DMS53 (cell line): ENCODE measurements at regions not wholly inside any gene's neighbourhood (a gene's known extent, or its start where the extent isn't known, plus 50 kb on each side); places are given as distances from the start of the nearest gene placed in this dataset.
A peak's percentile ranks its signal among the peaks of the same experiment; 100 is the strongest.

Experiments
- DNase-seq: peaks from one replicate; lab custom pipeline; 2025; lab: John Stamatoyannopoulos, UW

GRCh38 chr6:140108167-140108566, 733.7 kb upstream of the CITED2 start:
- no peak for DNase-seq

GRCh38 chr6:140107216-140107615, 732.8 kb upstream of the CITED2 start:
- DNase-seq = no peak

DNA sequence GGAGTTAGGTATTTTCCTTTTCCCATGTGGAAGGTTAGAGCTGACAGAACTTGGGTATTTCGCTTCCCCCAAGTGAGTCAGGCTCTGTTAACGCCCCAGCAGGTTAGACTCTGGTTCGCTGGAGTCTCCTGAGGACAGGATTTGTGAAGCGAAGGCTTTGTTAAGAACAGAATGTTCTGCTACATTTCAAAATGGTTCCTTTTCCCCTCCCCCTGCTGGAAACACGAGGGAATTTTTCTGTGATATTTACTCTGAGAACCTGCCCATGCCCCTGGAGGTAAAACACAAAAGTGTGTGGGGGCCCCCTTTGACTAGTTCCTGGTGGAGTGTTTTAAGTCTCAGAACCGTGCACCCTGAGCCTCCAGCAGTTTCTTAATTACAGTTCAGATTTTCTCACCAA, 731.4 kb upstream of the CITED2 start:
- peak; percentile 33 for DNase-seq

- DNase-seq = no peak
Observed at GRCh38 chr6:140105241-140105640, 730.8 kb upstream of the CITED2 start.

- DNase-seq = no peak
Observed at GRCh38 chr6:140101818-140102217, 727.4 kb upstream of the CITED2 start.

DNA sequence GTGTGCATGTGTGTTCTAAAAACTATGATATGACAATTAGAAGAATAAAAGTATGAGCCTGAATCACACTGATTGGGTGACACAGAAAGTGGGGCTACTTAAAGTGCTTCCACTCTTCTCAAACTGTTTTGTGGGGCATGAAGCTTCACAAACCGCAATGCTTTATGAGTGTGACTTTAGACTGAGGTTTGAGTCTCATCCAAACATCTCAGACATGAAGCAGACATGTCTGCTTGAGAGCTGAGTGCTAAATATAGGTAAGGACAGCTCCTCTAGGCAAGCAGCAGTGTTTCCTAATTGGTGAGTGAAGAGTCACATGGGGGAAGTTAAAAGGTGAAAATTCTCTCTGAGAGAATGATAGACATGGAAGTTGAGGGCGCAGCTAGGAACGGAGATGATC, 726.9 kb upstream of the CITED2 start:
- no peak for DNase-seq

GRCh38 chr6:140095532-140095931, 721.1 kb upstream of the CITED2 start:
- DNase-seq = no peak

GRCh38 chr6:140091895-140092294, 717.4 kb upstream of the CITED2 start:
- no peak for DNase-seq

DNA sequence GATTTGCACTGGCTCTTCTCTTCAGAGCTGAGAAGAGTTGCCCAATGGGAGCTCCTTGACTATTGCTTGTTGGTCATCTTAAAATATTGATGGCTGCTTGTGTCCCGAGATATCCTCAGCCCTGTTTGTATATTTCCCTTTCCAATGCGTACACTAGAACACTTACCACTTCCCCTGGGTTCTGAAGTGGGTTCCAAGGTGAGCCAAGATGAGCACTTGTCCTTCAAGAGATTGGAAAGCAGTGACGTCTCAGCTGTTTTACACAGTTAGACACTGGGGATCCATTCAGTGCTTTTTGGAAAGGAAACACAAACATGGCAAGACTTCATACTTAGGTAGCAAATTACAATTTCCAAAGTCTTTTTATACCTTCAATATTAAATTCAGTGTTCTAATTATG, 716.4 kb upstream of the CITED2 start:
- DNase-seq = no peak

- DNase-seq = peak; percentile 20
Observed at GRCh38 chr6:140083375-140083774, 708.9 kb upstream of the CITED2 start.

DNA sequence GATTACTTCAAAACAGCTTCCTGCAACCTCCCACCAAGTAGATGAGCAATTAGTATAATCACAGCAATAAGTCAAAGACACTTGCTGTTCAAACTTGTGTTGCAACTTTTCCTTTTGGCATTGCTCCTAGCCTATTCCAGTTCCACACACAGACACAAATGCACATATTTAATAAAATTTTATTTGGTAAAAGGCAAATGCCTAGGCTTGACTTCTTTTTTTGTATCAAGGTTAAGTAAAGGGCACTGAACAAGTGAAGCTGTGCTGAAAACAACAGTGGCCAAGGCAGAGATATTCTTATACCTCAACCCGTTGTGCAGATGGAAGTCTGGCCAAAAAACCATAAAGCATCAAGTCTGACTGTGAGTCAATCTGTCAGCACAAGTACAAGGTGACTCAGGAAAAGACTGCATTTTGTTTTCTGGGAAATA, 708.4 kb upstream of the CITED2 start:
- no peak for DNase-seq

- no peak for DNase-seq
Observed at GRCh38 chr6:140079328-140079727, 704.9 kb upstream of the CITED2 start.

DNA sequence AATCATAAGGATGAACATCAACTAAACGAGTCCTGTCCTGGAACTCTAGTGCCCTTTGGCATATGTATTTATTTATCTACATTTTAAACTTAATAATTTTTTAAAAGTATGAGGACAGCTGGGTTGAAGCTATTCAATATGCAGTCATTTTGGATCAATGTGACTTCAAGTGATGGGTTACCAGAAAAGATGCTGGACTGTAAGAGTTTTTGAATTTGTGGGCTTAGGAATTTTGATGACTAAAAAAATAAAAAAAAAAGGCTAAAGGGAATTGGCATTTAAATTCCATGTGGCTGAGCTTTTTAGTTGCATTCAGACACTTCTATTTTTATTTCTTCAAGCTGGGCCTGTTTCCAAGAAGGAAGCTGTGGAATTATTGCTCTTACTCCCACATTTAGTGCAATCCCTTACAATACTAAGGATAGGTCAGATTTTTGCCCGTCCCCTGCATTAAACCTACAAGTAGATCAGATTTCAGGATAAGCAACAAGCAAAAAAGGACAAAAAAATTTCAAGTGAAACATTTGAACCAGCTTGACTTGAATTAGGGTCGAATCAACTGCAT, 704.2 kb upstream of the CITED2 start:
- DNase-seq = no peak

DNA sequence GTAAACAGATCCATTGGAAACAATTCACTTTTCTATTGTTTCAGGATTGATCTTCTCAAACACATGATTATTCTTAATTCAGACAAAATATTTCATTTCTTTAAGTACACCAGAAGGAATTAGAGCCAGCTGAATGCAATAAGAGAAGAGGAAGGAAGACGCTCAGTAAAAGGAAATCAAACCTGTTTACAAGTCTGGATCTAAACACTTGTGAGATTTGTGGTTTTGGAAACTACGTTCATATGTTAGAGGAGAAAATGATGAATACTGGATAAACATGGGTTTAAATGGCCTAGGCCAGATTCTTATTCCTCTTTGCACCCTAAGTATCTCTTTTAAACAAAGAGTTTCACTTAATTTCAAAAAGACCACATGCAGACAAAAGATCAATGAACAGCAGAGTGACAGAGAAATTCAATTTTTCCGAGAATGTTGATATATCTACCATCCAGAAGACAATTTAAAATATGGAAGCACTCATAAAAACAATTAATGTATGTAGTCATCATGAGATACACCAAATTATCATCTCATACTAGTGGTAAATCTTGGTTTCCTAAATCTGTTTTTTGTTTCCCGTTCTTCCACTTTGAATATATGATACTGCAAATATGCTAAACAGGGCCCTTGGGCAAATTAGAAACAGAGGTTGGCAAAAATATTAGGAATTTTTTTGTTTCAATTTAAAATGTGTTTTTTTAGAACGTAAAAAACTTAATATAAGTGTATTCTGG, 703.5 kb upstream of the CITED2 start:
- no peak for DNase-seq

DNA sequence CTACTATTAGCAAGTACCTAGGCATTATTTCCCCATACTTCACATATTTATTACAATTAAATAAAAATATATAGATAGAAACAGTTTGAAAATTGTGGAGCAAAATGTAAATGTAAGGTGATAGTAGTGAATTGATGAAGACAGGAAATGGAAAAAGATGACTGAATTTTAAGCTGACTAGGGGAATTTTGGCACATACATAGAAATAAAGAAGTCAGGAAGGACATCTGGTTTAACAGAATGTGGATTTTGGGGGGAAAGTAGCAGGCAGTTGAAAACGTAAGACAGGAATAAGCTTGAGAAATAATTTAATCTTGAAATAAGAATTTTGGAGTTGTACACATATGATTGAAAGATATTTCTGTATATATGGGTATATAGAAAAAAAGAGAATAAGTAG, 701.7 kb upstream of the CITED2 start:
- no peak for DNase-seq

DNA sequence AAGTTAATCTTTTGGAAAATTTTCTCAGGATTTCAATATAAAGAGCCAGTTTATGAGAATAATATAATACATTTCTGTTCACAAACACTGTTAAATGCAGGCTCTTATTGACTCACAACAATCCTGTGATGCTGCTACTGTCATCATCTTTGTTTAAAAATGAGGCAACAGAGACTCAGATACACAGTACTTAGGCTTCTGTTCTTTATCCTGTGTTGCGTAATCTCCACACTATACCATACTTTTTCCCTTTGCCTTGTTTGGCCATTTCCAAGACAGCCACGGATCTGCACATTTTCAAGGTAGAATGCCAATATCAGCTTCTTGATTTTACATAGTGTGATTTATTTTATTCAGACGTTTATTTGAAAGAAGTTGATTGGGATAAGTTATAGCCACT, 699.0 kb upstream of the CITED2 start:
- peak; percentile 2 for DNase-seq

DNA sequence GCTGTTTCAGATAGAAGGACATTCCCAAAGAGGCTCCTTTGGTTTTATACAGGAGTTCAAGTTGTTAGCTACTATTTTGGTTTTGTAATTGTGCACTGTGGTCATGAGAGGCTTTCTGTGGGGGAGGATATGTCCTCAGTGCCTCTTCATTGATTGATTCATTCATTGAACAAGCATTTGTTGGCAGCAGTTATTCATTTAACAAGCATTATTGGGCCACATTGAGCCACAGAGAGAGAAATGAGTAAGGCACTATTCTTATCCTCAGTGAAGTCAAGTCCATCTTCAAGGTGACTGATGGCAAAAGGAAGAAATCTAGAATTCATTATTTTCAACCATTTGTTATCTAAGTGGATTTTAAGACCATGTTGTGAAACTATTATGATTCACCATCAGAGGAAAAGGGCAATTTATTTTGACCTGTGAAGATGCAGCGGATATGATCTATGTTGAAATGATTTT, 697.2 kb upstream of the CITED2 start:
- no peak for DNase-seq

- DNase-seq = no peak
Observed at GRCh38 chr6:140070846-140071473, 696.5 kb upstream of the CITED2 start.

- no peak for DNase-seq
Observed at GRCh38 chr6:140069576-140069975, 695.1 kb upstream of the CITED2 start.

GRCh38 chr6:140068801-140069200, 694.4 kb upstream of the CITED2 start:
- no peak for DNase-seq

- DNase-seq = no peak
Observed at GRCh38 chr6:140064366-140064765, 689.9 kb upstream of the CITED2 start.

DNA sequence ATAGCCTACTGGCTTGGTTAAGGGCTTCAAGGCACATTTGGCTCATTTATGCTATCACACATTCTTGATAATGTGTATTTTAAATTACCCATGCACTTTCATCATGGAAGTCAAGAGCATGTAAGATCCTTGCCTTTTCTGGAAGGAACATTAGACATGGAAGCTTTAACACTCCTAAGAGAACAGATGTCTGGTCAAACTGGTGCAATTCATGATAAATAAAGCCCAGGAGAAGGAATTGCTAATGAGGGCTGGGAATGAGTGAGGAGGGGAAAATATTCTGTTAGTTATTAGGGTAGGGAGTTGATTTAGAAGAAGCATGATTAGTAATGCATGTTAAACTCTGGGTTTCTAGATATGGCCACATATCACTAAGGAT, 688.6 kb upstream of the CITED2 start:
- DNase-seq = no peak
